ENCODE measurements at regions not wholly inside any gene's neighbourhood (a gene's known extent, or its start where the extent isn't known, plus 50 kb on each side); places are given as distances from the start of the nearest gene placed in this dataset.

DNA sequence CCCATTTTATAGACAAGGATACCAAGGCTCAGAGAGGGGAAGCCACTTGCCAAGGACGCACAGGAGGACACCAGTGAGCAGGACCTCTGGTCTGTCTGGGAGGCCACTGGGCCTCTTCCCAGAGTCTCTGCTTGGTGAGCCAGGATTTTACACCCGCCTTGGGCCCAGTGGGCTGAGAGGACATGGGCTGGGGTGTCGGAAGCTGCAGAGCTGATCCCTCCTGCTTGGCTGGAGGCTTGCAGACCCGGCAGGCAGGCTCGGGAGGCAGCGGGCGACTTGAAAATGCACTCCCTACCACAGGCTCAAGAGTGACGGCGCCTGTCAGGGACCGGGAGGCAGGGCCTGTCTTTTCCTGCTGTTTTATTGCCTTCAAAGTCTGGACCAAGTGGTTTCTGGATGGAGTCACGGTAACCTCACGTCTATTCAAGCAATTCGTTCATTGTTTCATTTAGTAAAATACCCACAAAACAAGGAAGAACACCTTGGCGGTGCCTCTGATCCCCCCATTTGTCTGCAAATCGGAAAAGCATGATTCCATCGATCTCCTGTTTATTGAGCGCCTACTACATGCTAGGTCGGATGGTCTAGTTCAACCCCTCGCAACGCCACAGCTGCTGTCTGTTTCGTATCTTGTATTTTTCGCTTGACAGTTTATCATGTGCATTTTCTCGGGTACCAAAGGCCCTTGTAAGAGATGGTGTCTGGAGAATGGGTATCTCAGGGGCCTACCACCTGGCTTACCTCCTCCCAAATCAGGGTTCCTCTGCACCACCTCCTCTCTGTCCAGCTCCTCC lies 108.1 kb upstream of the IER5L start:
- DNase-seq: no peak

DNA sequence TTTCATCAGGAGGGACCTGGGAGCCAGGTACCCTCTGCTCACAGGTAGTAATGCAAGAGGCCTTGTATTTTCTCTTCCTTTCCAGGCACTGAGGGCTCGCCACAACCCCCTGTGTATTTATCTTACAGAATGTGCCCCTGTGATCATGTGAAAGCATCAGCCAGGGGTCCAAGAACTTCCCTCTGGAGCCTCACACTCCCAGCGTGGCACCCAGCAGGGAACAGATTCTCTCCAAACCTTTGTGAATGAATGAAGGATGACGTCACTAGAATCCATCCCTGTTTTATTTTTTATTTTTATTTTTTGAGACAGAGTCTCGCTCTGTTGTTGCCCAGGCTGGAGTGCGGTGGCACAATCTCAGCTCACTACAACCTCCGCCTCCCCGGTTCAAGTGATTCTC lies 107.3 kb upstream of the IER5L start:
- DNase-seq: no peak

DNA sequence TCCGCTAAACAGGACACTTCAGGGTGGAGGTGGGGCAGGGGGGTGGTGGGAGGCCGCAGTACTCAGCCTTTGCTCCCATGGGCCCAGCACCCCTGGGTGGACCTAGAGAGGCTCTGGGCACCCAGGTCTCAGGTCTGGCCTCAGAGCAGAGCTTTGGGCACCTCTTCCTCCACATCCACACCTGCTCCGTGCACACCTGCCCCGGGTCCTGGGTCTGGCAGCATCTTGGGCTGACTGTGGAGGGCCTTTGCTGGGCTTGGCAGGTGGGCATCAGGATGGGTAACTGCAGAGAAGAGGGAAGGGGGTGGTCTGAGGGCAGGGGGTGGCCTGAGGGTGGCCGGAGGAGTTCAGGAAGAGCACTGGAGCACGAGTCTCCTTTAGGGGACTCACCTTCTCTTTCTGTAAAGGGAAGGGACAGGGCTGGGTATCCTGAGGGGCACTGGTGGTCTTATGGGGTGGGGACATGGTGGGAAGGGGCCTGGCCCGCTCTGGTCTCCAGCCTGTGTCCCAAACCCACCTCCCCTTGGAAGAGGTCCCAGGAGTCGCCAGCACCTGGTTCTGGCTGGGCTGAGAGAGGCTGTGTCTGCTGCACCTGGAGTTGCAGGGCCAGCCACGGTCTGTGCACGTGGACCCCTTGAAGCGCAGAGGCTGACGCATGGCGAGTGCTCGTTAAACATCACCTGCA lies 106.7 kb upstream of the IER5L start:
- no peak for DNase-seq

GRCh38 chr9:129283705-129284606 lies 105.9 kb upstream of the IER5L start:
- DNase-seq: no peak

GRCh38 chr9:129283291-129283691 lies 105.2 kb upstream of the IER5L start:
- DNase-seq: no peak

DNA sequence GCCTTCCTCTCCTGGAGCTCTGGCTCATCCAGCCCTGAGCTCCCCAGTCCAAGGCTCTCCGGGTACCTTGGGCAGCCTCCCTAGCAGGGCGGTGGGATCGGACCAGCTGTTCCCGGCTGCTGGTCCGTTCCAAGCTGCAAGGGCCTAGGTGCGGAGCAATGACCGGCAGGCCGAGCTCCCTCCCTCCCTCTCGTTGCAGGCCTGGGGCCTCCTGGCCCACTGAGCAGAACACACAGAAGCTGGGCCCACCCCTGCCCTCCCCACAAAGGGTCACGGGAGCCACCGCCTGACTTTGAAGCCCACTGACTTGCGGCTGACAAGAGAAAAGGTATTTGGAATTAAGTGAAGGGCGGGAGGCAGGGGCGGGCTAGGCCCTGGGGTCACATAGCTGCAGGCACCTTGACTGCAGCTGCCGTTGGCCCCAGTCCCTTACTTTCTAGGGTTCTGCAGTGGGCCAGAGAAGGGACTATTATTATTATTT lies 104.7 kb upstream of the IER5L start:
- no peak for DNase-seq

GRCh38 chr9:129282272-129282671 lies 104.2 kb upstream of the IER5L start:
- DNase-seq: no peak

- no peak for DNase-seq
These were observed 103.6 kb upstream of the IER5L start for GRCh38 chr9:129281506-129282145.

DNA sequence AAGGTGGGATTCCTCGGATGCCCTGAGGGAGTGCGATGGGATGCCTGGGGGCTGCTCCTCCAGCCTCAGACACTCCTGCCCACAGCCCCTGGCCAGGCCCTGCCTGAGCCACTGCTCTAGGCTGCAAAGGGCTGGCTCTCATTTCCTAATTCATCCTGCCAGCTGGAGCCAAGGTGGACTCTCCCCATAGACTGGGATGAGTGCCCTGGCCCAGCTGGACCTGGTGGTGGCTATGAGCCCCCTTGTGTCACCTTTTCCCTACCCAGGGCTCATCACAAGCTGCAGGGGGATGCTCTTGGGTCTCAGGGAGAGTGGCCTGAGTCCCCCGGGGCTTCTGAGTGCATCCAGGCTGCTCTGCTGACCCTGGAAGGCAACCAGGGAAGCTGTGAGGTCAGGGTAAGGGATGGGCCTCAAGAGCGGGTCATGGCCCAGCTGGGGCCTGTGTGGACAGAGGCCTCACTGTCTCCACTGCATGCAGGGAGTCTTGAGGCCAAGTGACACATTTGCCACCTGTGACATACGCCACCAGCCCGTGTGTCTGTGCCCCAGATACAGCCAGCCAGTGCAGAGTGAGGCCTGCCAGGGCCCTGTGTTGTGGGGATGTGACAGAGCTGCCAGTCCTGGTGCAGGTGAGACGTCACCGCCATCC lies 102.7 kb upstream of the IER5L start:
- DNase-seq: no peak

DNA sequence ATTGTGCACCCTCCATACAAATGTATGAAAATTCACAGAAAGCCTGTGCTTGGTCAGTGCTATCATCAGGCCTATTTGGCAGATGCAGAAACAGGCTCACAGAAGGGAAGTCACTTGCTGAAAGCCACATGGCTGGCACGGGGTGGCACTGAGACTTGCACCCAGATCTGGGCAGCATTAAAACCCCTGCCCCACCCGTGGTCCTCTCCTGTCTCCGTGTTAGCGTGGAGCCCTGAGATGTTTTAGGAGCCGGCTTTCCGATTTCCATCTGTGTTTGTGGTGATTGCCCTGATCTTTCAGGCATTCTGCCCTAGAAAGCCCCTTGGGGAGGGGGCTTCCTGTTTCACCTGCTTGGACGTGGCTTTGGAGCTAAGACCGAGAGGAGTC lies 102.2 kb upstream of the IER5L start:
- no peak for DNase-seq

DNA sequence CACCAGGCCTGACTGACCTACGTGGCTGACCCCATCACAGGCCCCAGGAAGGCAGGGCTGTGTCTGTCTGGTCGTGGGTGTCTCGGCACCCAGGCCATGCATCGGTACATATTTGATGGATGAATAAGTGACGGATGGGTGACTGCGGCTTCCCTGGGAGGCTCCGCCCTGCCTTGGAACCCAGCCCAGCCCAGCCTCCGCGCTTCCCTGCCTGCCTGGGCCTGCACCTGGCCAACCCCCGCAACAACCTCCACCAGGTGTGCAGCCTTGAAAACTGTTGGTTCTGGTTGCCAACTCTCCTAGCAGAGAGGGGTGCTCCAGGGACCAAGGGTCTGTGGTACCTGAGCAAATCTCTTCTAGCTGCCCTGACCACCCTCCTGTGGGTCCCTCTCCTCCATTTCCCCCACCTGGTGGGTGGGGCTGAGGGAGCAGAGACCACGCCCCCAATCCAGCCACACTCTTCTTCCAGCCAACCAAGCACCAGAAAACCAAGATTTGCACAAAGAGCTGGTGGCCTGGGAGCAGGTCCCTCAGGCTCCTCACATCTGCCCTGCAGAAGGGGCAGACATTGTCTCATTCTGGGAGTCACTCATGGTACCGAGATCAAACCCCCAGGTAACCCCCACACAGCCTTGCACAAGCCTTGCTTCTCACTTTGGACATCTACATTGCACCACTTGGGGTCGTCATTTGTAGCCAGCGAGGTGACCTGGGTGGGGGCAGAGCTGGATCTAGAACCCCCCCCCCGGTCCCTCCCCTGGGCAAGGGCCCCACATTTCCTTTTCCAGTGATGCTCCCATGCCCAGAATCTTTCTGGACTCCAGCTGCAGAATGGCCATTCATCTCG lies 100.6 kb upstream of the IER5L start:
- no peak for DNase-seq

DNA sequence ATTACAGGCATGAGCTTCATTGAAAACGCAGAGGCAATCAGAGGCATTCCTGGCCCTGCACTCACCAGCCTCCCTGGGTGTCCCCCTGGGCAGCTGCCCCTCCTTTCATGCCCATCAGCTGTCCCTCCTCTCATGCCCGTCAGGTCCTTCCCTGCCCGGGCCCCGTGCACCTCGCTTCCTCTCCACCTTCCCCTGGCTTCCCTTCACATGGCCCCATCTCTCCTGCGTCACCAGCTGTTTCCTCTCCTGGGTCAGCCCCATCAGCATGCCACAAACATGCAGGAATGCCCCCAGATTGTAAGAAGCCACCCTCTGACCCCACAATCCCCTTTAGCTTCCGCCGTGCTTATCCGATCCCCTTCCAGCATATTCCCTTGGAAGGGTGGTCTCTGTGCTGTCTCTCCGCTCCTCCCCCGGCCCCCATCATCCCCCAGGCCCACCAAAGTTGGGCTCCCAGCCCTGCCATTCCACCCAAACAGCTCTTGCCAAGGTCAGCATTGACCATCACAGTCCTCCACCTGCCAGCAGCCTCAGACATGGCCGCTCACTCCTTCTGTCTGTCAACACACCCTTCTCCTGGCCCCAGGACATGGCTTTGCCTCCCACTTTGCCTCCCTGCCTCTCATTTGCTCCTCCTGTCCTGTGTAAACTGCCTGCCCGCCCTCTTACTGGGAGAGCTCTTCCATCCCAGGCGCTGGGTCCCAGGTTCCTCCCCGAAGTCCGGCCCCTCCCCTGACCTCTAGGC lies 98.6 kb upstream of the IER5L start:
- DNase-seq: no peak

- no peak for DNase-seq
These were observed 97.7 kb upstream of the IER5L start for GRCh38 chr9:129275626-129276247.

DNA sequence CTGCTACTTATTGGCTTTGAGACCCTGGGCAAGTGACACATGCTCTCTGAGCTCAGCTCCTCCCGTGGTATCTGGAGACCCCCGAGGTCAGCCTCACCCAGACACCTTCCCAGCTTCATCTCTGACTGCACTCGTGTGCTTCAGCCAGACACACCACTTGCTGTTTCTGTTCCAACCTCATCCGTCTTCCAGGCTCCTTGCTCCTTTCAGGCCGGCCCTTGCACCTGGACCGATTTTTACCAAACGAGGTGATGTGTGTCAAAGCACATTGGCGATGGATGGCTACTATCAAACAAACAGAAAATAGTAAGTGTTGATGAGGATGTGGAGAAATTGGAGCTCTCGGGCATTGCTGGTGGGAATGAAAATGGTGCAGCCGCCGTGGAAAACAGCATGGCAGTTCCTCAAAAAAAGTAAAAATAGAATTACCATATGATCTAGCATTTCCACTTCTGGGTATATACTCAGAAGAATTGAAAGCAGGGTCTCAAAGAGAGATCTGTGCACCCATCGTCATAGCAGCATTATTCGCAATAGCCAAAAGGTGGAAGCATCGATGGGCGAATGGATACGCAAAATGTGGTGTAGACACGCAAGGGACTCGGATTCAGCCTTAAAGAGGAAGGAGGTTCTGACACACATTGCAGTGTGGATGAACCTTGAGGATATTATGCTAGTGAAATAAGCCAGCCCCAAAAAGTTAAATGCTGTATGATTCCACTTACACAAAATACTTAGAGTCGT lies 96.1 kb upstream of the IER5L start:
- no peak for DNase-seq

DNA sequence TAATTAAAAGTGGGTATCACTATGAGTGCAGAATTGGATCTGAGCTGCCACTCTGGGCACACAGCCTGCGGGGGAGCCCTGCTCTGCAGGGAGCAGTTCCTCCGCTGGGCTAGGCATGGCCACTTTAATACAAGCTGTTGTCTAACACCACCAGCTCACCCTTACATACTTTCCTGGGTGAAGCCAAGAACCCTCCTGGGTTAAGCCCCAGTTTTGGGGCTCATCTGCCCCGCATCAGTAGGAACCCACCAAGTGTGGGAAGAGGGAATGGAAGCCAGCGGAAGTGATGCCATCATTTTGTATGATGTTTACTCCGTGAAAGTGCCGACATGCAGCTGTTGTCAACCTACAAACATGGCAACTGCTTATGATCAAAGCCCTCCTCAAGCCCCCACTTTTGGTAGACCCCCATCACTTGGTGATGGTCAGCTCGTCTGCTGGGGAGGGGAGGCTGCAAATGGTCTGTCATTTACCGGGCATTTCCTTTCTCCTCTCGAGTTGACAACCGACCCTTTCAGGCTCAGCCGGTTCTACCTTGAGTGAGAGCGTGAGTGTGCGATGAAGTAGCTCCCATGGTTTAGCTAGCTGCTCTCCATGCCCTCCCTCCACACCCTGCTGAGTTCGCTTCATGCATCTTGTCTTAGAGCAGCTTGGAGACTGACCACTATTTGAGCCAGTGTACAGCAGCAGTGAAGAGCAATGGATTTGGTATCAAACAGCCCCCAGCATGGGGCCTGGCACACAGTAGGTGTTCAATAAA lies 95.3 kb upstream of the IER5L start:
- no peak for DNase-seq

GRCh38 chr9:129272348-129273025 lies 94.4 kb upstream of the IER5L start:
- DNase-seq: no peak

GRCh38 chr9:129270903-129271431 lies 92.9 kb upstream of the IER5L start:
- no peak for DNase-seq
